Epithelial cell of esophagus (primary cell): ENCODE measurements at regions not wholly inside any gene's neighbourhood (a gene's known extent, or its start where the extent isn't known, plus 50 kb on each side); places are given as distances from the start of the nearest gene placed in this dataset.

Experiments
- DNase-seq: peaks from one replicate; pipeline ENCODE4 v3.0.0; 2010; ENCODE audit warnings: low read depth
- H3K4me3 ChIP-seq: 2 replicates; pipeline ENCODE4 v1.5.1; 2011; ENCODE audit warnings: mild to moderate bottlenecking, low read length, control low read depth
- CTCF ChIP-seq: IDR thresholded peaks from 2 replicates; pipeline ENCODE4 v1.5.1; 2011; ENCODE audit warnings: low read depth, mild to moderate bottlenecking, low read length, control low read depth, inconsistent platforms; ENCODE audit not compliant: insufficient read depth; ENCODE audit errors: missing control alignments

DNA sequence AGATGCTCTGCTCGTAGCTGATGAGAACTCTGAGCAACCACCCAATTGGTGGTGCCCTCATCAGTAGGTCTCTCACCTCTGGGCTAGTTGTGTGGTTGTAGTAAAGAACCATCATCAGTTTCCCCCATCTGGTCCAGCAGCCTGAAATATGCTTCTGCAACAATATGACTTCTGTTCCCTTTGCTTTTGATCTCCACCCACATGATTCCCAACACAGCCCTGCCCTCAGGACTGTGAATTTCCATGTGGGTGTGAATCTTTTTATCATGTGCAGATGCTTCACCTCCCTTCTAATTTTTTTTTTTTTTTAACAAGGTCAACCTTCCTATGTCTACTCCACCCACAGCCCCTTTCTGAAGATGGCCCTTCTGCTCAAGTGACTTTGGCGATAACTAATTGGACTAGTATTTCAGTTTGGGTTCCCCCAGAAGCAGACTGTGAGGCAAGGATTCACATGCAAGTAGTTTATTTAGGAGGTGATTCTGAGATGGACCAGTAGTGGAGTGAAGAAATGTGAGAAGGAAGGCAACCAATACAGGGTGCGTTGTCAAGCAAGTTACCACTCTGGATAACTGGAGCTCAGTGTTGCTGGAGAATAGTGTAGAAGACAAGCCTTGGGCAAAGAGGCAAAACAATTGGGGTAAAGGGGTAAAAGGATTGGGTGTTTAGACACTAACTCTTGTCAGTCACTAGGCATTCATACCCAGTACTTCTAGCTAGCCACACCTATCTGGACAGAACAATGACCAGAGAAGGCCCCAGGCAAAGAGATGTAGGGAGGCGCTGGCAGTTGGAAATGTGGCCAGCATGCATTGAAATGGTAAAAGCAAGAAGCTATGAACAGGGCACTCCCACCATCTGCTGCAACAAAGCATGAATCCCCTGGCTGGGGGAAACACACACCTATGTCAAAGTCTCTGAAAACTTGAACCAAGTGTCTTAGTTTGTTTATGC lies 466.2 kb downstream of the BCOR start:
- DNase-seq = no peak
- no peak for TF ChIP-seq CTCF
- H3K4me3 ChIP-seq = no peak overlapping the region

DNA sequence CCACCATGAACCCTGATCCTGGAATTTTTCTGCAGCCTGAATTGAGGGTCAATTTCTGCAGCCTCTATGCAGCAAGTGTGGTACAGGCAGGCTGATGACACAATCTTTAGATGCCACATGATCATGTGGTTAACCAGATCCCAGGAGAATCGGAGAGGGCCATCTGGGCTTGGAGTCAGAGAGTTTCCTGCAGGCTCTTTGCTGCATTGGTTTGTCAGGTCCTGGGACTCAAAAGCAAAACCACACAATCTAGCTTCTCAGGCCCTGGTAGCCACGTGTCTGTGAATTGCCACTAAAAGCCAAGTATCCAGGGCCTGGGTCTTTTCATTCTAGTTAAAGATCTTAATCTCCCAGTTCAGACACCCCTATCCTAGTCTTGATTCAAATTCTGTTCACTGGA lies 464.5 kb downstream of the BCOR start:
- DNase-seq = no peak
- no peak for TF ChIP-seq CTCF
- no peak overlapping the region for H3K4me3 ChIP-seq

- no peak for TF ChIP-seq CTCF
- H3K4me3 ChIP-seq = no peak overlapping the region
- peak; percentile 52 for DNase-seq
Observed at GRCh38 chrX:39636481-39636880, 461.3 kb downstream of the BCOR start.

GRCh38 chrX:39638526-39638925 lies 459.2 kb downstream of the BCOR start:
- H3K4me3 ChIP-seq = no peak overlapping the region
- TF ChIP-seq CTCF = no peak
- DNase-seq = no peak

- no peak for TF ChIP-seq CTCF
- no peak overlapping the region for H3K4me3 ChIP-seq
- peak; percentile 59 for DNase-seq
Observed at GRCh38 chrX:39639871-39640270, 457.9 kb downstream of the BCOR start.

DNA sequence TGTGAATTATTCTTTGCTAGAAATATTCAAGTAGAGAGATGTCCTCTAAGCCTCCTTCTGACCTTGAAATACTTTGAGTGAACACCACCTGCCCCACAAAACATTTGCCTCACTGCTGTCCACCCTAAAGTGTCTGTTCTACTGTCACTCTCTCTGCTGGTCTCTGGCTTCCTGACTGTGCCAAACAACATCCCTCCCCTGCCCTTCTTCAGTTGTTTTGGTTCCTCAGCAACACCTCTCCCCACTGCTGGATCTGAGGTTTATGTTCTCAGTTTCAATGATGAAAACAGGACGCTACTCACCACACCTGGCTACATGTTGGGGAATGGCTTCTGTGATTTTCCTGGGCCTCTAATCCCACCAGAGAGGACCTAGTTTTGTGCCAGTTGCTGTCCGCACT lies 456.9 kb downstream of the BCOR start:
- DNase-seq = no peak
- H3K4me3 ChIP-seq = no peak overlapping the region
- no peak for TF ChIP-seq CTCF

DNA sequence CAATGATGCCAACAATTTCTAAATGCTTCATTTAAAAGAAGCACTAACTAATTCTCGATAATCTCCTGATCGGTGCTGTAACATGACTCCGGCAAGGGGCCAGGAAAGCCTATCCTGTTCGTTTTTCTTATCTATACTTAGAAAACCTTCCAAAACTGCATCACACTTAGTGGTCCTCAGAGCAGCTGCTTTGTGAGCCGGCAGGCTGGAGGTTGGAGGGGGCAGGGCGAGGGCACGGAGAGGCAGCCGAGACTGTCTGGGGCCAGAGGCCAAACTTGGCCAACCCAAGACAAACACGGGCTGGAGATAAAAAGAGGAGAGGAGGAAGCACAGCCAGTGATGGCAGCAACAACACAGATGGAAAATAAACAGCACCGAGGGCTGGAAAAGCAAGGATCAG lies 455.7 kb downstream of the BCOR start:
- no peak overlapping the region for H3K4me3 ChIP-seq
- DNase-seq = no peak
- no peak for TF ChIP-seq CTCF
